ENCODE measurements at regions not wholly inside any gene's neighbourhood (a gene's known extent, or its start where the extent isn't known, plus 50 kb on each side); places are given as distances from the start of the nearest gene placed in this dataset.
A peak's percentile ranks its signal among the peaks of the same experiment; 100 is the strongest.

- no peak overlapping the region for H3K4me3 ChIP-seq (ENCODE audit: low read length)
- no peak for DNase-seq (ENCODE audit: low read depth)
- TF ChIP-seq CTCF (IDR thresholded peaks at IDR 0.05; ENCODE audit: insufficient read depth, low read depth, low read length, missing control alignments), result no peak
Observed at GRCh38 chr1:29948581-29948980, 712.3 kb downstream of the PTPRU start.

- no peak for DNase-seq (ENCODE audit: low read depth)
- TF ChIP-seq CTCF (IDR thresholded peaks at IDR 0.05; ENCODE audit: insufficient read depth, low read depth, low read length, missing control alignments), result no peak
- no peak overlapping the region for H3K4me3 ChIP-seq (ENCODE audit: low read length)
Observed at GRCh38 chr1:29946057-29946456, 709.7 kb downstream of the PTPRU start.

GRCh38 chr1:29945426-29945825 is 709.1 kb downstream of the PTPRU start:
- H3K4me3 ChIP-seq (ENCODE audit: low read length), result no peak overlapping the region
- no peak for DNase-seq (ENCODE audit: low read depth)
- TF ChIP-seq CTCF (IDR thresholded peaks at IDR 0.05; ENCODE audit: insufficient read depth, low read depth, low read length, missing control alignments), result no peak

- no peak for TF ChIP-seq CTCF (IDR thresholded peaks at IDR 0.05; ENCODE audit: insufficient read depth, low read depth, low read length, missing control alignments)
- no peak for DNase-seq (ENCODE audit: low read depth)
- H3K4me3 ChIP-seq (ENCODE audit: low read length), result no peak overlapping the region
Observed at GRCh38 chr1:29944253-29944905, 708.1 kb downstream of the PTPRU start.

- no peak for TF ChIP-seq CTCF (IDR thresholded peaks at IDR 0.05; ENCODE audit: insufficient read depth, low read depth, low read length, missing control alignments)
- DNase-seq (ENCODE audit: low read depth), result no peak
- no peak overlapping the region for H3K4me3 ChIP-seq (ENCODE audit: low read length)
Observed at GRCh38 chr1:29943034-29943433, 706.7 kb downstream of the PTPRU start.

GRCh38 chr1:29939079-29939478 is 702.8 kb downstream of the PTPRU start:
- TF ChIP-seq CTCF (IDR thresholded peaks at IDR 0.05; ENCODE audit: insufficient read depth, low read depth, low read length, missing control alignments), result no peak
- peak; percentile 18 for DNase-seq (ENCODE audit: low read depth)
- no peak overlapping the region for H3K4me3 ChIP-seq (ENCODE audit: low read length)

- no peak for TF ChIP-seq CTCF (IDR thresholded peaks at IDR 0.05; ENCODE audit: insufficient read depth, low read depth, low read length, missing control alignments)
- DNase-seq (ENCODE audit: low read depth), result no peak
- H3K4me3 ChIP-seq (ENCODE audit: low read length), result no peak overlapping the region
Observed at GRCh38 chr1:29937356-29937755, 701.0 kb downstream of the PTPRU start.

All from epithelial cell of esophagus (primary cell).